ENCODE measurements at regions not wholly inside any gene's neighbourhood (a gene's known extent, or its start where the extent isn't known, plus 50 kb on each side); places are given as distances from the start of the nearest gene placed in this dataset.

DNA sequence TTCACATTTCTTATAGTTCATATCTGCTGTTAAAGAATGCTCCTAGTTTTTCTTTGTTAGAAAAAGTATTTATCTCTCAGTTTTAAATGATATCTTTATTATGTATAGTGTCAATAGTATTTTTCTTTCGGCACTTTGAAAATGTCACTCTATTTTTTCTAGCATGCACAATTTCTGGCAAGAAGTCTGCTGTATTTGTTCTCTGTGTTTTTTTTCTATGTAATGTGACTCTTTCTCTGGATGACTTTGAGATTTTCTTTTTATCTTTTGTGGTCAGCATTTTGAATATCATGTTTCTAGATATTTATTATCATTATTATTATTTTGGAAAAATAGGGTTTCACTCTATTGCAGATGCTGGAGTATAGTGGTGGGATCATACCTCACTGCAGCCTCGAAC, 285.2 kb downstream of the PTGER3 start:
- TF ChIP-seq TAF1 (IDR thresholded peaks at IDR 0.05; ENCODE audit: low read depth) (no peak), NFIC (IDR thresholded peaks at IDR 0.05) (no peak), REST (IDR thresholded peaks at IDR 0.05; ENCODE audit: low read depth) (no peak), CREB1 (IDR thresholded peaks at IDR 0.05; ENCODE audit: low read depth) (no peak), EGR1 (IDR thresholded peaks at IDR 0.05) (no peak), FOXM1 (IDR thresholded peaks at IDR 0.05; ENCODE audit: borderline replicate concordance, low read depth) (no peak), YY1 (IDR thresholded peaks at IDR 0.05; ENCODE audit: low read depth) (no peak), TCF12 (IDR thresholded peaks at IDR 0.05; ENCODE audit: low read depth) (no peak), TEAD4 (IDR thresholded peaks at IDR 0.05) (no peak)

DNA sequence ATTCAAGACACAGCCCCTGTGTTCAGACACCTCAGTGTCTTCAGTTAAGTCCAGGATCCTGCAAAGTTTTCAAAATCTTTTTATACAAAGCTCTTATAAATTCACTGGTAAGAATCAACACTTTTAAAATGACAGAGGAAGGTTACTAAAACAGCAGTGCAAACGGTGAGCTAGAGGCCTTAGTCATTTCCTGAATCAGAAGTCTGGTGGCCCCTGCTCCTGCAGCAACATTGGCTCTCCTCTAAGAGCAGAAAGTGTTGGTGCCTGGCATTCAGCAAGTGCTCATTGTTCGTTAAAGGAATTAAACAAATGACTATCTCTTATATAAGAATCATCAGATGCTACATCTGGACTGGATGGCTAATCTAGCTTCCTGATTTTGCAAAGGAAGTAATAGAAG, 282.9 kb downstream of the PTGER3 start:
- TF ChIP-seq TEAD4 (IDR thresholded peaks at IDR 0.05) (no peak), CREB1 (IDR thresholded peaks at IDR 0.05; ENCODE audit: low read depth) (no peak)

GRCh38 chr1:70767377-70767776, 280.2 kb downstream of the PTGER3 start:
- no peak for TF ChIP-seq TEAD4 (IDR thresholded peaks at IDR 0.05)
- TF ChIP-seq EGR1 (IDR thresholded peaks at IDR 0.05) = no peak
- TF ChIP-seq TCF12 (IDR thresholded peaks at IDR 0.05; ENCODE audit: low read depth) = no peak
- TF ChIP-seq ZBTB7A (IDR thresholded peaks at IDR 0.05; ENCODE audit: low read depth) = no peak
- TF ChIP-seq FOXM1 (IDR thresholded peaks at IDR 0.05; ENCODE audit: borderline replicate concordance, low read depth) = no peak
- TF ChIP-seq, protein P1, sequence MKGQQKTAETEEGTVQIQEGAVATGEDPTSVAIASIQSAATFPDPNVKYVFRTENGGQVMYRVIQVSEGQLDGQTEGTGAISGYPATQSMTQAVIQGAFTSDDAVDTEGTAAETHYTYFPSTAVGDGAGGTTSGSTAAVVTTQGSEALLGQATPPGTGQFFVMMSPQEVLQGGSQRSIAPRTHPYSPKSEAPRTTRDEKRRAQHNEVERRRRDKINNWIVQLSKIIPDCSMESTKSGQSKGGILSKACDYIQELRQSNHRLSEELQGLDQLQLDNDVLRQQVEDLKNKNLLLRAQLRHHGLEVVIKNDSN (IDR thresholded peaks at IDR 0.05) = no peak
- no peak for TF ChIP-seq MAX (IDR thresholded peaks at IDR 0.05)
- no peak for TF ChIP-seq REST (IDR thresholded peaks at IDR 0.05; ENCODE audit: low read depth)
- no peak for TF ChIP-seq CREB1 (IDR thresholded peaks at IDR 0.05; ENCODE audit: low read depth)
- no peak for TF ChIP-seq CEBPB (IDR thresholded peaks at IDR 0.05)

- TF ChIP-seq TEAD4 (IDR thresholded peaks at IDR 0.05) = no peak
- TF ChIP-seq REST (IDR thresholded peaks at IDR 0.05; ENCODE audit: low read depth) = no peak
- no peak for TF ChIP-seq EGR1 (IDR thresholded peaks at IDR 0.05)
- TF ChIP-seq EP300 (IDR thresholded peaks at IDR 0.05; ENCODE audit: borderline replicate concordance) = no peak
- no peak for TF ChIP-seq TAF1 (IDR thresholded peaks at IDR 0.05; ENCODE audit: low read depth)
- no peak for TF ChIP-seq FOXM1 (IDR thresholded peaks at IDR 0.05; ENCODE audit: borderline replicate concordance, low read depth)
- no peak for TF ChIP-seq RAD21 (IDR thresholded peaks at IDR 0.05; ENCODE audit: low read depth)
- TF ChIP-seq MAX (IDR thresholded peaks at IDR 0.05) = no peak
- TF ChIP-seq CEBPB (IDR thresholded peaks at IDR 0.05) = no peak
- TF ChIP-seq CREB1 (IDR thresholded peaks at IDR 0.05; ENCODE audit: low read depth) = no peak
- no peak for TF ChIP-seq YY1 (IDR thresholded peaks at IDR 0.05; ENCODE audit: low read depth)
- TF ChIP-seq, protein P1 (IDR thresholded peaks at IDR 0.05) = no peak
- no peak for TF ChIP-seq ZBTB7A (IDR thresholded peaks at IDR 0.05; ENCODE audit: low read depth)
- TF ChIP-seq TCF12 (IDR thresholded peaks at IDR 0.05; ENCODE audit: low read depth) = no peak
- no peak for TF ChIP-seq NFIC (IDR thresholded peaks at IDR 0.05)
Observed at GRCh38 chr1:70768216-70768615, 279.4 kb downstream of the PTGER3 start.

GRCh38 chr1:70778056-70778762, 269.4 kb downstream of the PTGER3 start:
- TF ChIP-seq EP300 (IDR thresholded peaks at IDR 0.05; ENCODE audit: borderline replicate concordance) (no peak), TEAD4 (IDR thresholded peaks at IDR 0.05) (no peak), CEBPB (IDR thresholded peaks at IDR 0.05) (no peak), NFIC (IDR thresholded peaks at IDR 0.05) (no peak), ZBTB7A (IDR thresholded peaks at IDR 0.05; ENCODE audit: low read depth) (no peak)
